GM21528 (cell line): ENCODE measurements at regions not wholly inside any gene's neighbourhood (a gene's known extent, or its start where the extent isn't known, plus 50 kb on each side); places are given as distances from the start of the nearest gene placed in this dataset.

Experiments used
- ATAC-seq: cut with Tn5 transposase; IDR thresholded peaks from one replicate; pipeline ENCODE4 v1.9.1; 2021; ENCODE audit warnings: mild to moderate bottlenecking, moderate library complexity; ENCODE audit not compliant: unreplicated experiment, low FRiP score

DNA sequence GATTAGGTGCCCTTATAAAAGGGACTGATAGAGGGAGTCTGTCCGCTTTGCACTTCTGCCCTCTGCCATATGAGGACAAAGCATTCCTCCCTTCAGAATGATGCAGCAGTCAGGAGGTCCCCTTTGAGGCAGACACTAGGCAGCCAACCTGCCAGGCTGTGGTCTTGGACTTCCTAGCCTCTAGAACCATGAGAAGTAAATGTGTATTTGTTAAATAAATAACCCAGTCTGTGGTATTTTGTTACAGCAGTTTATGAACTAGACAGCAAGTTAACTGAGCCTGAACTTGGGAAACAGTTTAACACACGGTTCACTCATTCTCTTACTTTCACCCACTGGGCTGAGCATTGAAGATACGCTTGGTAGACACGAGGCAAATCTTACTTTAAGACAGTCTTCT is 313.2 kb downstream of the UQCRFS1 start:
- no peak for ATAC-seq

- no peak for ATAC-seq
Measured at GRCh38 chr19:28898249-28898648, 314.7 kb downstream of the UQCRFS1 start.

- ATAC-seq, result no peak
Measured at GRCh38 chr19:28889941-28890670, 322.8 kb downstream of the UQCRFS1 start.

DNA sequence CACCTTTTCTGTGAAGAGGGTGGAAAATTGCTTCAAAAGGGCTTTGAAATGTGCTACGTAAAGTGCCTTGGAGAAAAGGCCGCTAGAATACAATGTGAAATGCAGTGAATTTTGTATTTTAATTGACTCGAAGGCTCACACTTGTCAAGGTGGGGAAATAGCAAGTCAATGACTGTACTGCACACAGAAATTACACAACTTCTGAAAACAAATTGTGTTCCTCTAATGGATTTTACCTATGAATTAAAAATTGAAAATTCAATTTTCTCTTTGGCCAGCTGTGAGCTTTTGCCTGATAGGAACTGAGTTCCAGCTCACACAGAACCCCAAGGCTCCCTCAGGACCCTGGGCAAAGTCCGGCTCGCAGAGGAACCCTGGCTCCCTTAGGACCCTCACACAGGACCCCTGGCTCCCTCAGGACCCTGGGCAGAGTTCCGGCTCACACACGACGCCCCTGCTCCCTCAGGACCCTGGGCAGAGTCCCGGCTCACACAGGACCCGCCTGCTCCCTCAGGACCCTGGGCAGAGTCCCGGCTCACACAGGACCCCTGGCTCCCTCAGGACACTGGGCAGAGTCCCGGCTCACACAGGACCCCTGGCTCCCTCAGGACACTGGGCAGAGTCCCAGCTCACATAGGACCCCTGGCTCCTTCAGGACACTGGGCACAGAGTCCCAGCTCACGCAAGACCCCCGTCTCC is 324.9 kb downstream of the UQCRFS1 start:
- ATAC-seq, result no peak

DNA sequence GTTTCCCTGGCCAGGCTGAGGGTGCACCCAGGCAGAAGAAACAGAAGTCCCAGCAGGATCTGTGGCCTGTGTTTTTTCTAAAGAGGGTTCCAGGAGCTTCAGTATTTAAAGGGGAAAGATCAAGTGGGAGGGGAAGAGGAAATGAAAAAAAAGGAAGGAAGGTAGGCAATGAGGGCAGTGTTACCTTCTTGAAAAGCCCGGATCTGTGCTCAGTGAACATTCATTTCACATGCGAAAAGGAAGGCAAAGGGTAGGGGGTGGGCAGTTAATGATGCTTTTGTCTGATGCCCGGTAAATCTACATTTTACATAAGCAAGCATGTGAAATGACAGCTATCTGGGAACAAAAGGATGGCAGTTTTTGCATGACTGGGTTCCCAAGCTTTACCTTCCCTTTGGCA is 326.2 kb downstream of the UQCRFS1 start:
- no peak for ATAC-seq

GRCh38 chr19:28885965-28886364 is 327.0 kb downstream of the UQCRFS1 start:
- no peak for ATAC-seq

DNA sequence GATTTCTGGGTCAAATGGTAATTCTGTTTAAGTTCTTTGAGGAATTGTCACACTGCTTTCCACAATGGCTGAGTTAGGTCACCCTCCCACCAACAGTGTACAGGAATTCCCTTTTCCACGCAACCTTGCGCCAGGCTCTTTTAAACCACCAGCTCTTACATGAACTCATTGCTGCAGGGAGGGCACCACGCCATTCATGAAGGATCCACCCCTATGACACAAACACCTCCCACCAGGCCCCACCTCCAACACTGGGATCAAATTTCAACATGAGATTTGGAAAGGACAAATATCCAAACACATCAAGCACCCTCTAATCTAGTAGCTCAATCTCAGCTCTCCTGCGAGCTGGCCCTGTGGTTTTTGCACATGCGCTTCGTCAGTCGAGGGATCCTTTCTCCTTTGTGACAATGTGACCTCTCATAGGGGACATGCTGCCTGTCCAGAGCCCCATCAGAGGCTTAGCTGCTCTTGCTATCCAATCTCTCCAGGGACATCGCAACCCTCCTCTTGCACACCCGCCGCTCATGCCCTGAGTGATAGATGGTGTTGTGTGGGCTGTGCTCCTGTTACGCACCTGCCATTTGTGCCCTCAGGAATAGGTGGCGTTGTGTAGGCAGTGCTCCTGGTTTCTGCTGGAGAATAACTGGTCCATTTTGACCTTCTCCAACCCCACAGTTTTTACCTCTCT is 328.0 kb downstream of the UQCRFS1 start:
- ATAC-seq, result no peak

- ATAC-seq, result no peak
Measured at GRCh38 chr19:28883241-28883693, 329.7 kb downstream of the UQCRFS1 start.

DNA sequence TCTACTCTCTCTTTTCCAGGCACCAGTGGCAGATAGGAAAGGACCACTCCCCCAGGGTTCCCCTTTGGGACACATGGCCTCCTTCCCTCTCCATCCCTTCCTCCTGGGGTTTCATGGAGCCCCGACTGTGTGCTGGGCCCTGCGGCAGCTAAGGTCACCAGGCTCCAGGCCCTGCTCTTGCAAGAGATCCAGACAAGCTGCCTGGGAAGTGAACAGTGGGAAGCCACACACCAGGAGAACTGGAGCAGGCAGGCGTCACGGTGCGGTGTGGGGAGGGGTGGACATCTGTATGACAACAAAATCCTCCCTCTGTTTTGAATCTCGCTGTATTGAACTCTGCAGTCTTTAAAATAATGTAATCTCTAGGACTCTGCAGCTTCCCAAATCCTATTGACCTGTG is 330.1 kb downstream of the UQCRFS1 start:
- ATAC-seq, result no peak

GRCh38 chr19:28881616-28882015 is 331.3 kb downstream of the UQCRFS1 start:
- ATAC-seq, result no peak

- no peak for ATAC-seq
Measured at GRCh38 chr19:28880735-28881401, 332.1 kb downstream of the UQCRFS1 start.

DNA sequence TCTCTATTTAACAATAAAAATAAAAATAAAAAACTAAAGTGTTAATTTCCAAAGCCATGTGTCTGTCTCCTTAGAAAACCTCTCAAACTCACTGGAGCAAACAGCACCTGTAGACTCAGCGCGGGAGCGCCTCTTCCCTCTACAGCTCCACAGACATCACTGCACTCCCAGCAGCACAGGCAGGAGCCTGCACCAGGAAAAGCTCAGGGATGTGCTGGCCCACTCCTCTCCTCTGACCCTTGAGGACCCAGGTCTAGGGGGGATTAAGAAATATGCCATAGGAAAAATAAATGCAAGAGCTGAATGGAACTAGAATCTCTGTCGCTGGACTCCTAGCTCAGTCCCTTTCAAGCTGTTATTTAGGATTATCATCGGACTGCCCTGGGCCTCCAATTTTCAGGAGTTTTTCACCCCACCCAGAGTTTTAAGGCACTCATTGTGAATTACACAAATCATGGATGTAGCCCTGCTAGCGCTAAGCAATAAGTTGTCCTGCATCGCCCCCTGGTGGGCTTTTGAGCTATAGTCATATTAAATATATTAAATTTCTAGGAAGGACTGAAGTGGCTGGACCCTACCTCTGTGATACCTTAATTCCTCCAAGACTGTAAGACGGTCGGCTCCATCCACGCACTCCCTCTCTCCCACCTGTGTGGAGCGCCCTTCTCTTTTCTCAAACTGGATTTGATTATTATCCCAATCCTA is 333.9 kb downstream of the UQCRFS1 start:
- no peak for ATAC-seq

DNA sequence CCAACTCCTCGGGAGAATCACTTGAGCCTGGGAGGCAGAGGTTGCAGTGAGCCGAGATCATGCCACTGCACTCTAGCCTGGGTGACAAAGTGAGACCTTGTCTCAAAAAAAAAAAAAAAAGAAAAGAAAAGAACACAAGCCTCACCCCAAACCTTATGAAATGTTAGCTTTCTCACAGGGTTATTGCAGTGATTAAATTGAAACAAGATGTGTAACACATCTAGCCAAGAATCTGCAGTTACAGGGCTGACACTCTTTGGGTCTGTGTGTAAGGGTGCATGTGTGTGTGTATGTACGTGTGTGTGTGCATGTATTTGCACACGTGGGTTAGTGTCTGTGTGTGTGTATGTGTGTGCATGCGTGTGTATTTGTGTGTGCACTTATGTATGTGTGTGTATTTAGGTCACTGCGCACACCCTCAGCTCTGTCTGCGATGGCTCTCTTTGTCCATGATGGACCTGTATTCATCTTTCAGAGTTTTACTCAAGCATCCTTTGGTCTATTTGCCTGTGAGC is 336.3 kb downstream of the UQCRFS1 start:
- ATAC-seq, result no peak

- ATAC-seq, result no peak
Measured at GRCh38 chr19:28874742-28875141, 338.2 kb downstream of the UQCRFS1 start.

GRCh38 chr19:28873301-28873700 is 339.6 kb downstream of the UQCRFS1 start:
- no peak for ATAC-seq

- ATAC-seq, result no peak
Measured at GRCh38 chr19:28871099-28871725, 341.7 kb downstream of the UQCRFS1 start.

- no peak for ATAC-seq
Measured at GRCh38 chr19:28869459-28869858, 343.5 kb downstream of the UQCRFS1 start.

DNA sequence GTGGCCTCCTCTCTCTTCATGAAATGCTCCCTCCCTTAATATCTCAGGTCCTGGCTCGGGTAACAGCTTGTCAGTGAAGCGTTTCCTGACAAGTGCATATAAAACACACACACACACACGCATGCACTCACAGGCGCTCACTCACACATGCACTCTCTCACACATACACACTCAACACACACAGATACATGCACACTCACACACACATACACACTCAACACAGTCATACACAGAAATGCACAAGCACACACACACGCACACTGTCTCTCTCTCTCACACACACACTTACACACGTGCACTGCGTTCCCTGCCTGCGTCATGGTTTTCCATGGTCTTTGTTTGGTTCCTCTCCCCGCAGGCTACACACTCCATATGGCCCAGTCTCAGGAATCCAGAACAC is 344.1 kb downstream of the UQCRFS1 start:
- ATAC-seq, result no peak

- ATAC-seq, result no peak
Measured at GRCh38 chr19:28867978-28868377, 345.0 kb downstream of the UQCRFS1 start.

DNA sequence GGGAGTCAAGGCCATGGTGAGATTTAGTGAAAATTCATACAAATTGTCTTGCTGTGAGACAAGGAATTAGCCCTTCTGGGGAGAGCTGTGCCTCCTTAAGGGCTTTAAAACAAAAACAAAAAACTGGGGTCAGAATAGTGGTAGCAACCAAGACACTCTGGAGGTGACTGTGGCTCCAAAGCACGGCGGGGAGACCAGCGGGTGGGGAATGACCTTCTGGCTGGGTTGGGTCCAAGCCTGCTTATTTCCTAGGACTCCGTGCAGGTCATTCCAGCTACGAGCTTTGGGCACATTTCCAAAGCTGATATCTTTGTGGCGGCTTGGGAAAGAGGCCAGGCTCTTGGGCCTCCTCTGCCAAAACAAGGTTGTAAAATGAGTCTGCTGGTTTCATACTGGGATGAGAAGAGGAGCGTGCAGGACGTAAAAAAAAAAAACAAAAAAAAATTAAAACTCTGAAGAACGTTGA is 348.3 kb downstream of the UQCRFS1 start:
- ATAC-seq, result no peak
